OCI-LY7 (cell line): ENCODE measurements at regions not wholly inside any gene's neighbourhood (a gene's known extent, or its start where the extent isn't known, plus 50 kb on each side); places are given as distances from the start of the nearest gene placed in this dataset.

ENCODE experiments used
- BruUV-seq: library from RNA; stranded (reverse); fragments of 400-500 nt; replicated peaks from 2 replicates; lab custom pipeline; 2021; lab: Mats Ljungman, UMichigan
- CTCF ChIA-PET: fragments of 300-600 bp; sonication (Branson Sonifier 250); formaldehyde crosslinking; loops from one replicate; lab custom pipeline; 2022; ENCODE audit warnings: antibody characterized with exemption; ENCODE audit not compliant: unreplicated experiment; lab: Charles Lee
- POLR2A ChIA-PET: fragments of 300-600 bp; sonication (Branson Sonifier 250); formaldehyde crosslinking; loops from one replicate; lab custom pipeline; 2022; ENCODE audit warnings: antibody characterized with exemption; lab: Charles Lee
- DNase-seq: peaks from one replicate; pipeline ENCODE4 v3.0.0-alpha.2; 2015; ENCODE audit warnings: low spot score
- H2AFZ ChIP-seq: fragments of 200-600 bp; sonication (generic), shearing (Covaris generic); 2 replicates; pipeline ENCODE4 v1.6.1; 2014; ENCODE audit warnings: mild to moderate bottlenecking, antibody characterized with exemption, low read length, moderate library complexity
- H3K27ac ChIP-seq: fragments of 200-600 bp; sonication (generic); 2 replicates; pipeline ENCODE4 v1.5.1; 2014; ENCODE audit warnings: mixed run types, low read depth, mild to moderate bottlenecking, moderate library complexity, low read length, inconsistent platforms; ENCODE audit not compliant: poor library complexity, severe bottlenecking
- H3K36me3 ChIP-seq: fragments of 200-600 bp; sonication (generic); 2 replicates; pipeline ENCODE4 v1.6.1; 2014; ENCODE audit warnings: mild to moderate bottlenecking, antibody characterized with exemption, low read length, moderate library complexity, mixed read lengths; ENCODE audit not compliant: insufficient read depth
- H3K4me1 ChIP-seq: fragments of 200-600 bp; sonication (generic); 2 replicates; pipeline ENCODE4 v1.5.1; 2014; ENCODE audit warnings: mild to moderate bottlenecking, low read length; ENCODE audit not compliant: insufficient read depth, poor library complexity, severe bottlenecking
- H3K4me2 ChIP-seq: fragments of 200-600 bp; sonication (generic); 2 replicates; pipeline ENCODE4 v1.6.1; 2014; ENCODE audit warnings: mild to moderate bottlenecking, low read length
- H3K4me3 ChIP-seq: fragments of 200-600 bp; sonication (generic); 2 replicates; pipeline ENCODE4 v1.5.1; 2014; ENCODE audit warnings: mild to moderate bottlenecking, low read depth, low read length; ENCODE audit not compliant: poor library complexity, severe bottlenecking
- H3K79me2 ChIP-seq: fragments of 200-600 bp; sonication (generic); 2 replicates; pipeline ENCODE4 v1.6.1; 2016; ENCODE audit warnings: low read depth, mild to moderate bottlenecking, low read length, moderate library complexity, mixed read lengths; ENCODE audit not compliant: insufficient read depth
- H3K9me2 ChIP-seq: fragments of 200-600 bp; sonication (generic); 2 replicates; pipeline ENCODE4 v1.6.1; 2016; ENCODE audit warnings: mild to moderate bottlenecking, low read length, mixed read lengths; ENCODE audit not compliant: insufficient read depth
- H3K9me3 ChIP-seq: fragments of 200-600 bp; sonication (generic); 2 replicates; pipeline ENCODE4 v1.6.1; 2014; ENCODE audit warnings: mild to moderate bottlenecking, mixed run types, low read length, mixed read lengths
- H4K20me1 ChIP-seq: fragments of 200-600 bp; sonication (generic); 2 replicates; pipeline ENCODE4 v1.6.1; 2014; ENCODE audit warnings: mild to moderate bottlenecking, antibody characterized with exemption, low read length, moderate library complexity, mixed read lengths; ENCODE audit not compliant: insufficient read depth
- CTCF ChIP-seq: fragments of 200-600 bp; sonication (generic); conservative IDR thresholded peaks from 2 replicates; pipeline ENCODE4 v1.5.1; 2014; ENCODE audit warnings: mild to moderate bottlenecking, antibody characterized with exemption, low read length, moderate library complexity, mixed read lengths
- EZH2phosphoT487 ChIP-seq: fragments of 200-600 bp; sonication (generic); IDR thresholded peaks from 2 replicates; pipeline ENCODE4 v1.6.1; 2018; ENCODE audit warnings: low read depth, borderline replicate concordance, mild to moderate bottlenecking, mixed run types, antibody characterized with exemption, low read length, moderate library complexity, mixed read lengths
- intact Hi-C: fragments of 100-400 bp; cut with micrococcal nuclease; formaldehyde crosslinking; loops from one replicate; pipeline ENCODE4 v1.10.0; 2022; ENCODE audit not compliant: unreplicated experiment

GRCh38 chr6:170132561-170132991 lies 158.3 kb downstream of the DLL1 start:
- H3K4me2 ChIP-seq: no peak overlapping the region
- no TSS peak for BruUV-seq
- CTCF ChIA-PET: no interaction called here

DNA sequence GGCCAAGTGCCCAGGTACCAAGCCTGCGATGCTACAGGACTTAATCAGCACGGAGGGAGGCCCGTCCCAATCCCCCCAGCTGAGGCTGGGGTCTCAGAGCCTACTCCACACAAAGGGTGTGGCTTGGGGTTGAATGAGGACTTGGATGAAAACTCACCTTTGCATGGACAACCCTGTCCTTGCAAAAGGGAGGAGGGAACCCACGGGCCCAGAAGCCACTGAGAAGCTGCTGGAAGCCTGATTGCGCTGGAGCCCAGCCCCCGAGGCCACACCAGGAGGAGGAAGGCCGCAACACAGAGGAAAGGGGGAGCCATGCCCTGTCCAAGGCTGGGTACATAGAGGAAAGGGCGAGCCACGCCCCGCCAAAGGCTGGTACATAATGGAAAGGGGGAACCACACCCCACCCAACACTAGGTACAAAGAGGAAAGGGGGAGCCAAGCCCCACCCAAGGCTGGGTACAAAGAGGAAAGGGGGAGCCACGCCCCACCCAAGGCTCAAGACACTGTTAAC lies 158.8 kb downstream of the DLL1 start:
- TF ChIP-seq CTCF (no peak), EZH2phosphoT487 (no peak)
- Histone ChIP-seq H3K4me1 (peaks cover 4% of the 10 kb centered on the region), H3K79me2 (no peaks in the 10 kb centered on the region), H3K4me3 (no peak overlapping the region), H3K27ac (no peak overlapping the region), H3K9me3 (no peaks in the 10 kb centered on the region), H3K4me2 (no peak overlapping the region), H4K20me1 (no peaks in the 10 kb centered on the region), H3K9me2 (no peaks in the 10 kb centered on the region), H2AFZ (no peak overlapping the region), H3K36me3 (no peaks in the 10 kb centered on the region)
- ChIA-PET CTCF (no interaction called here), POLR2A (no interaction called here)
- no peak for DNase-seq
- intact Hi-C loops: no loop called here
- BruUV-seq: no TSS peak

More at GRCh38 chr6:170132561-170132991, 158.3 kb downstream of the DLL1 start:
- no peaks in the 10 kb centered on the region for H3K79me2 ChIP-seq
- DNase-seq: no peak
- H3K4me3 ChIP-seq: no peak overlapping the region
- POLR2A ChIA-PET: no interaction called here
- no peak overlapping the region for H2AFZ ChIP-seq
- H4K20me1 ChIP-seq: no peaks in the 10 kb centered on the region
- no peak overlapping the region for H3K27ac ChIP-seq
- no peak for TF ChIP-seq EZH2phosphoT487
- no peak for TF ChIP-seq CTCF
- intact Hi-C loops: no loop called here
- no peaks in the 10 kb centered on the region for H3K9me2 ChIP-seq
- peaks cover 4% of the 10 kb centered on the region for H3K4me1 ChIP-seq
- H3K36me3 ChIP-seq: no peaks in the 10 kb centered on the region
- H3K9me3 ChIP-seq: no peaks in the 10 kb centered on the region

GRCh38 chr6:170131351-170131750 lies 159.5 kb downstream of the DLL1 start:
- Histone ChIP-seq H2AFZ (no peak overlapping the region), H3K9me2 (no peaks in the 10 kb centered on the region), H3K27ac (no peak overlapping the region), H4K20me1 (no peaks in the 10 kb centered on the region), H3K36me3 (no peaks in the 10 kb centered on the region), H3K4me3 (no peak overlapping the region), H3K4me2 (no peak overlapping the region), H3K4me1 (peaks cover 9% of the 10 kb centered on the region), H3K79me2 (no peaks in the 10 kb centered on the region), H3K9me3 (no peaks in the 10 kb centered on the region)
- intact Hi-C loops: no loop called here
- ChIA-PET CTCF (no interaction called here), POLR2A (no interaction called here)
- no peak for DNase-seq
- no TSS peak for BruUV-seq
- TF ChIP-seq CTCF: no peak
- no peak for TF ChIP-seq EZH2phosphoT487
